Activated gamma-delta T cell treated with Interleukin-2 at 50 U/mL for 16 hours (primary cell): ENCODE measurements at regions not wholly inside any gene's neighbourhood (a gene's known extent, or its start where the extent isn't known, plus 50 kb on each side); places are given as distances from the start of the nearest gene placed in this dataset.
"Not testable (repeated sequence)": the region's sequence is repeated elsewhere in the genome, so short reads cannot be mapped to it uniquely, and the experiment has no call there.

Source experiments
- DNase-seq: peaks from one replicate; pipeline ENCODE4 v3.0.0-alpha.2; 2020

DNA sequence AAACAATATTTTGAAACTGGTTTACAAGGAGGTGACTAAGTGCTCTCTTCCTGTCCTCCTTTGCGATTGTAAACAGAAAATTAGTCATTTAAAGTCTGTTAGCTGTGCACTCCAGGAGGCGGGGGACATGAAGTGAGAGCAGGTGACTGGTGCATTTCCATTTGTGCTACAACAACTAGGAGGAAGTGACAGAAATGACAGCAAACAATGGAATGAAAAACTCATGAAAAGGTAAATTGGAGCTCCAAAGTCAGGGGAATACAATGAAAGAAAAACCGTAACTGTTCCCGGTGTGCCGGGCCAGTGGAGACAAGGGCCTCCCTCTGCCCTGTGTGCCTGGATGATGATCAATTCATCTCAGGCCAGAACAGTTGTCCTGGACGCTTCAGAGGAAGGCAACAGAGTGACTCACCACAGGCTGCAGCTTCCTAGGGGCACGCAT, 439.9 kb downstream of the GADD45G start:
- no peak for DNase-seq

DNA sequence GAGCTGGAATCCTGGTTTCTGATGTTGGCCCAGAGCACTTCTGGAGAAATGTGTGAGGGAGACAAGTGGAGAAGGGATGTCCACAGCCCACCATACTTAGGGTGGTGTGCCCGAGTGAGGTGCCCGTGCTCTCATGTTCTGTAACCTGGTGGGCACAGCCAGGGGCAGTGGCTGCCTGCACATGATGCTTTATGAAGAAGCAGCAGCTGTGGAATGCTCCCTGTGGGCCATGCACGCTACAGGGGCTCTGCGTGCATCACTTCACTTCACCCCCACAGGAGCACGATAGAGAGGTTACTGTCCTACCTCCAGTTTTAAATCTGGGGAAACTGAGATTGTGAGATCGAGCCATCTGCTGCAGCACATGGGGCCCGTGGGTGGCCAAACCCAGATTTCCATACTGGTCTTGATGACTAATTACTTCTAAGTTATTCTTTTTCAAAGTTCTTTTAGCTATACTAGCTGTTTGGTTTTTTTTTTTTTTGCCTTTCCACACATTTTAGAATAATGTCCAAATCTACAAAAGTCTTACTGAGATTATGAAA, 441.6 kb downstream of the GADD45G start:
- no peak for DNase-seq

DNA sequence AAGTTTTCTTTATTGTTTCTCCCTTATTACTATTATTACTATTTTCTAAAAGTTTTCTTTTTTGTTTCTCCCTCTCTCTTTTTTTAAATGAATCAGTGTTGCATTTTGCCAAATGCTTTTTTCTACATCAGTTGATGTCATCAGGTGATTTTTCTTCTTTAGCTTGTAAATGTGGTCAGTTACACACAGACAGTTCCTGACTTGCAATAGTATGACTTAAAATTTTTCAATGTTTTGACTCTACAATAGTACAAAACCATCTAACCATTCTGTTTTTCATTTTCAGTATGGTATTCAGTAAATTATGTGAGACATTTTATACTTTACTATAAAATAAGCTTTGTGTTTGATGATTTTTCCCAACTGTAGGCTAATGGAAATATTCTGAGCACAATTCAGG, 443.0 kb downstream of the GADD45G start:
- no peak for DNase-seq

DNA sequence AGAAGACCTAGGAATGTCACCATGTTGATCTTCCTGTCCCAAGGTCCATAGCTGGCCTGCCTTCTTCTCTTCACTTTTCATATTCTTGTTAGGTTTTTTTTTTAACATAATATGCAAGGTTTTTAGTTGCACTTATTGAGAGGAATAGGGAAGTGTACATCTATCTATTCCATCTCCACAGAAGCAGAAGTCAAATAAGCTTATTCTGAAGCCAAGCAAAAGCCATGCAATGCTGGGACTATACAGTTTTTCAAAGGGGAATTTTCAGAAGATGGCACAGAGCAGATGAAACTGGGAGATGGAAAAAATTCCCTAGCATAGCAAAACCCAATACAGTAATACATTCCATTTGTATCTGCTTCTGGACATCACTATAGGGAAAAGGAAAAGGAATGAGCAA, 447.6 kb downstream of the GADD45G start:
- DNase-seq = no peak

DNA sequence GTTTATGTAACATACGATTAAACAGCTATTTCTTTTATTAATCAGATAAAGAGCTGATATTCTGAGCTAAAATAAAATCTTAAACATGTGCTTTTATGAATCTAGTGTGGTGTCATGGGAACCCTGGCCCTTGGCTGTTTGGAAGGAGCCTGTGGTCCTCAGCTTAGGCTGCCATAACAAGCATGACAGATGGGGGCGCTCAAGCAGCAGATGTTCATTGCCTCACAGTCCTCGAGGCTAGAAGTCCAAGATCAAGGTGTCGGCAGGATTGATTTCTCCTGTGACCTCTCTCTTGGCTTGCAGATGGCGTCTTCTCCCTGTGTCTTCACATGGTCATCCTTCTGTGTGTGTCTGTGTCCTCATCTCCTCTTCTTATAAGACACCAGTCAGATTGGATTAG, 448.2 kb downstream of the GADD45G start:
- DNase-seq = no peak

DNA sequence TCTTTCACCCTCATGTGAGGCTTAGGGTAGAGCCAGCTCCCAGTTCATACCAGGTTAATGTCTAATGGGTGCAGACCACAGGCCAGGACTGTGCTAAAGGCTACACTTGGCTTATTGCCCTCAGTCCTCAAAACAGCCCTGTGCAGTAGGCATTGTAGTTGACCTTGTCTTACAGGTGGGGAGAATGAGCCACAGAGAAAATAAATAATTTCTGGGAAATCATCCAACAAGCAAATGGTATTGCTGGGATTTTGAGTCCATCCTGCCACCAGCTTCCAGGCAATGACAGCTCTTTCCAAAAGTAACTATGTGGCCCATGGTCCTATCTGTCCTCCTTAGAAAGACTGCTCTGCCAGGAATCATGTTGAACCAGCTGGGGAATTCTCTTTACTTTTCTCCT, 450.0 kb downstream of the GADD45G start:
- no peak for DNase-seq

DNA sequence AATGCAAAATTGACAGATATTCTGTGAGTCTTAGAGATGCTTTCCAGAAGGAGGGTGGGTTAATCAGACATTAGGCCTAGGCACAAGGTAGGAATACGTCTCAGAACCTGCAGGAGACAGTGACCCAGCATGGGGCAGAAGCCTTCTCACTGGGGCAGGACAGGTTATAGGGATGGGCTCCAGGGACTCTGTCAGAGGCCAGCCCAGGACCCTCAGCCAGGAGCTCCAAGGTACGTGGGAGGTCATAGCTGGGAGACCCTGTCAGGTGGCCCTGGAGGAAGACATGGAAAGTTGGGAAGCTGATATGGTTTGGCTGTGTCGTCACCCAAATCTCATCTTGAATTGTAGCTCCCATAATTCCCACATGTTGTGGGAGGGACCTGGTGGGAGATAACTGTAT, 450.4 kb downstream of the GADD45G start:
- DNase-seq = no peak

DNA sequence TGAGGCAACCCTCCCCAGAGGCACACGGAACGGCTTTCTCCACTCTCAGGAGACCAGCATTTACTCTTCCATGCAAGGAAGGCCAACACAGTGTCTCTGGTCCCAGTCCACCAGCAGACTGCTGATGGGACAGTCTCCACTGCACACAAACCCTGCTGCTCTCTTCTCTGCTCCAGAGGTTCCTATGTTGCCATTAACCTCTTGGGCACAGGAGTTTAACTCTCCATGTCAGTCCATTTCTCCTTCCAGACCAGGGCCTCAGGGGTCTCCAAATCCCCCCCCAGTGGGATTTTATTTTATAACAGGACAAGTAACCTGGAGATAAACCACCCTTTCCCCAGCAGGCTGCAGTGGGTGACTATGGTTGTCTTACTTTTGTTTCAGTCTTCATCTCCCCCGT, 452.5 kb downstream of the GADD45G start:
- DNase-seq = no peak

DNA sequence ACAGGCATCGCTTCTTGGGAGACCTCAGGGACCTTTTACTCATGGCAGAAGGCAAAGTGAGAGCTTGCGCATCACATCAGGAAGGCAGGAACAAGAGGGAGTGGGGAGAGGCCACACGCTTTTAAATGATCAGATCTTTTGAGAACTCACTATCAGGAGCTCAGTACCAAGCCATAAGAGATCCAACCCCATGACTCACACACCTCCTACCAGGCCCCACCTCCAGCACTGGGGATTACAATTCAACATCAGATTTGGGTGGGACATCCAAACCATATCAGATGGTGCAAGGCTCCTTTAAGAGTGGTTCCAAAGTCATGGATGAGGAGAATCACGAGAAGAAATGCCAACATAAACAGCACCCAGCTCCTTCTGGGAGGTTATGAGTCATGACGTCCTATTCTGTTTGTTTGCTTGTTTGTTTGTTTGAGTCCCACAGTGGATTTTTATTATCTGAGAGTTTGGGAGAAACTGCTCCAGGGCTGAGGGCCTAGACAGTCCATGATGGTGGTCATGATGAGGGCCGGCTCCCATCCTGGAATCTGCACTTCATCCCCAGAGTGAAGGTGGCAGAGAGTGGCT, 453.5 kb downstream of the GADD45G start:
- DNase-seq = no peak

DNA sequence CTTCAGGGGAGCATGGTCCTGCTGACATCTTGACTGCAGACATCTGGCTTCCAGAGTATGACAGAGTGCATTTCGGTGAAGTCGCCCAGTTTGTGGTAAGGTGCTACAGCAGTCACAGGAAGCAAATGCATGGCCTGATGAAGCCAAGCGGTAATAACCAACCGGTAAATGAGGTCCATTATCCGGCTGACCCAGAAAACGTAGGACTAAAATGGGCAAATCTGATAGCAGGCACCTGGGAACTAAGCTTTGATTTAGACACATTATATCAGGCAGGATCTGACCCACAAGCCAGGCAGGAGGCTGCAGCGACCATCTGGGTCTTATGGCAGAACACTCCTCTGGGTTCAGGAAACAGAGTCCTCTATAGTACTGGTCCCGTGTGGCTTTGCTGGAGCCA, 454.6 kb downstream of the GADD45G start:
- no peak for DNase-seq

DNA sequence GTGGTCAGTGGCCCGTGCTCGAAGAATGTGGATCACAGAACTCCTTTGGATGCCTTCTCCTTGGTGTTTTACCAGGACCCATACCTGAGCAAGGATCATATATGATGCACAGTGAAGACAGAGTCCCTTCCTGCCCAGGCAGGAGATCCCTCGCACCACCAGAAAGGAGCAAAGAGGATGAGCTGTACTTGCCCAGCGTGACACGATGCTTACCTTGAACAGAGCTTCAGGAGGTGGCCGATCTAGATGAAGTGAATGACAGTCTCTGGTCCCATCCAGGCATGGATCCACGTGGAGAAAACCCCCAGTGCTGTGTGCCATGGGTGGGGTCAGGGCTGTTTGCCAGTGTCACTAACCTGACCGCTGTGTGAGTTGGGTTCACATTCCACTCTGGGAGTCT, 455.4 kb downstream of the GADD45G start:
- no peak for DNase-seq

DNA sequence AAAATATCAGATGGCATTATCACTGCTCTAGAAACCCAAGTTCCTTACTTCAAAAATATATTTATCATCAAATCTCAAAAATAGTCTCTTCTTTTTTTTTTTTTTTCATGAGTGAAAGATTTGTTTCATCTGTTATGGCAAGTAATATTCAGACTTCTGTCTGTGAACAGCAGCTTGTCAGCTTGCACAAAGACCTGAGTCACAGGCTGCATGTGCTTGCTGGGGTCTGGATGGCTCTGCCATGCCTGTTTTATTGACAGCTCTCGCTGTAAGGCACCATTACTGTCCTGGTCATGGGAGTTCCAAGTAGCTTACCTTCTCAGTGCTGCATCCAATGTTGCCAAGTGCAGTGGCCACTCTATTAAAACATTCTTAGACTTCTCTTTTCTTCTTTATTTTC, 456.4 kb downstream of the GADD45G start:
- no peak for DNase-seq

DNA sequence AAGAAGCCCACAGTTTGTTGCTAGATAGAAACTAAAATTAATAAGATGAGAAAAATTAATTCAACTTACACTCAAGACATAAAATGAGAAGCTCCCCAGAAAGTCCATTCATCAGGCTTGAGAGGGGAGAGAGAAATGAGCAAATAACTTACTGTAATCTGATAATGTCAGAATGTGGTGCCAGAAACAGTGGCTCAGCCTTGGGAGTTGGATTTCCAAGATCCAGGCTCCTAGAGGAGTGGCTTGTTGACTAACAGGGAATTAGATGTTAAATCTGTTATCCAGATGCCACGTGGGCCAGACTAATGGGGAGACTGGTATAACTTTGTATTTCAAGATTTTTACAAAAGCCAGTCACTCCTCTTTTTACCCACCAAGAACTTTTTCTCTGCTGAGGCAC, 458.2 kb downstream of the GADD45G start:
- DNase-seq = no peak

DNA sequence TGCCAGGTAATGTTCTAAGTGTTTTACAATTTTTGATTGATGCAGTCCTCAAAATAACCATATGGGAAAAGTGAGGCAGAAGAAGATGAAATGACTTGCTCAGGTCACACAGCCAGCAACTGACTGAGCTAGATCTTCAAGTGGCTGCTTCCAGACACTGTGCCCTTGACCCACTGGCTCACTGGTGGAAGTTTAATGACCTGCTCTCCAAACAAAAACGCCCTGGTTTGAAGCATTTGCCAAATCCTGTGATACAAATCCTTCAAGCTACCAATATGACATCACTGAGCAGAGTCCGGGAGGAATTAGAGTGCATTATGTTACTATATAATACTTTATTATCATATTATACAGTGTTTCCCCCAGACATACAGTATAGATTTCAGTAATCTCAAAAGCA, 459.4 kb downstream of the GADD45G start:
- no peak for DNase-seq

DNA sequence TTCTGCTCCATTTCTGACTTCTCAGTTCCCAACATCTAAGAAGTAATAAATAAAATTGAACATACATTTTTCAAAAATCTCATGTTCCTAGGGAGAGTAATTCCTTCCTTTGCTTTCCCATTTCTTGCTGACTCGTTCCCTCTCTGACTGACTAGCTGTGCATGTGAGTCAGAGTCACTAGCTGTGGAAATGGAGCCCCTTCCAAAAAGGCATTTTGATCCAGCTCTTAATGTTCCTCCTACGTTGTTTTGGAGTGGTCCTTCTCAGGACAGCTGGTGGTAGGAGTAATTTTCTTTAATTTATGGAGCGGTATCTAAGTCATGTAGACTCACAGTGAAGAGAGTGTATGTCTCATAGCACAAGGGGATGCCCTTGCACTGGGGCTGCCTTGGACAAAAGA, 460.2 kb downstream of the GADD45G start:
- DNase-seq = no peak

DNA sequence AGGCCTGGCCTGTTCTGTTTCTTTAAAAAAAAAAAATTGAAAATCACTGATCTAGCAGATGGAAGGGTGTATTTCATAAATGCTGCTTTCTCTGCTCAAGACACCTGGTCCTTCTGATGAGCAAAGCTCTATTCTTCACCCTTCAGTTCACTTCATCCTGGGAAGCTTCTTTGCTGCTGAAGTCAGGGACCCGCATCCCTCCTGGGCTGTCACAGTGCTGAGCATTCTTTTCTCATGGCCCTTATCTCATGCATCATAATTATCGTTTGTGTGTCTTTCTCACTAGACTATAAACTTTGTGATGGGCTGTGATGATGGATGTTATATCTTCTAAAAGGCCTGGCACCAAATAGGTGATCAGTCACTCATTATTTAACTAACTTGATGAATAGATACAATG, 461.0 kb downstream of the GADD45G start:
- DNase-seq = no peak

DNA sequence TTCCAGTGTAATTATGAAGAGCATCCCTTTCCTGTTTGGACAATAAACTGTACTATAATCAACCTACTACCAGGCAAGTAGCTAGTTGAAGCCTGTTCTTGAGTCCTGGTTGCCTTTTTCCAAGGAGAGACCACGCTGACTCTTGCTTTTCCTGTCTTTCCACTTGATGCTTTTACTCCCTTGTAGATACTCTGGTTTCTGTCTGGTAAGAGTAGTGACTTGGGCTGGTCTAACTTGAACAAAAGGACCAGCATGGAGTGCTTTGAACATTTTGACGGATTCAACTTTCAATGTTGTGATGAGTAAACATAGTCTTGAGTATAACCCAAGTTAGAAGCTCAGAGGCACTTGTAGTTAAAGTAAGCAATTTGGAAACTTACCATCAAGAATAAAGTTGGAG, 464.3 kb downstream of the GADD45G start:
- DNase-seq = no peak

DNA sequence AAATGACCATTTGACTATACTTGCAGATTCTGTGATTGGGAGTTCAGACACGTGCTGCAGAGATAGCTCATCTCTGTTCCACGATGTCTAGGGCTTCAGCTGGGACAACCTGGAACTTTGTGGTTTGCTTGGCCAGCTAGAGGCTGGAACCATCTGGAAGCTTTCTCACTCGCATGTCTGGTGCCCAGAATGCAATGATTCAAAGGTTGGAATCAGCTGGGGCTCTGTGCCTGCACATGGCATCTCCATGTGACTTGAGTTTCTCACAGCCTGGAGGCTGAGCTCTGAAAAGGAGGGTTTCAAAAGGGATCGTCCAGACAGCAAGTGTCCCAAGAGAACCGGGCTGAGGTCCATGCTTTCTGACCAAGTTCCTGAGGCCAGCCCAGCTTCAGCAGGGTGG, 465.2 kb downstream of the GADD45G start:
- DNase-seq = no peak

DNA sequence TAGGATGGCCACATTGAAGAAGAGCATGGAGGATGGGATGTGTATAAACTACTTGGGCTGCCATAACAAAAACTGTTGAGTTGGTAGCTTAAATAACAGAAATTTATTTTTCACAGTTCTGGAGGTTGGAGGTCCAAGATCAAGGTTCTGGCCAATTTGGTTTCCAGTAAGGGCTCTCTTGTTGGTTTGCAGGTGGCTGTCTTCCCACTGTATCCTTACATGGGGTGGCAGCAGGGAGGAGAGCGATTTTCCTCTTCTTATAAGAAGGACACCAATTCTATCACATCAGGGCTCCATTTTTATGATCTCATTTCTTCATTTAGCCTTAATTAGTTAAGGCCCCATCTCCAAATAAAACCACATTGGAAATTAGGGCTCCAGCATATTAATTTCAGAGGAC, 465.7 kb downstream of the GADD45G start:
- no peak for DNase-seq

DNA sequence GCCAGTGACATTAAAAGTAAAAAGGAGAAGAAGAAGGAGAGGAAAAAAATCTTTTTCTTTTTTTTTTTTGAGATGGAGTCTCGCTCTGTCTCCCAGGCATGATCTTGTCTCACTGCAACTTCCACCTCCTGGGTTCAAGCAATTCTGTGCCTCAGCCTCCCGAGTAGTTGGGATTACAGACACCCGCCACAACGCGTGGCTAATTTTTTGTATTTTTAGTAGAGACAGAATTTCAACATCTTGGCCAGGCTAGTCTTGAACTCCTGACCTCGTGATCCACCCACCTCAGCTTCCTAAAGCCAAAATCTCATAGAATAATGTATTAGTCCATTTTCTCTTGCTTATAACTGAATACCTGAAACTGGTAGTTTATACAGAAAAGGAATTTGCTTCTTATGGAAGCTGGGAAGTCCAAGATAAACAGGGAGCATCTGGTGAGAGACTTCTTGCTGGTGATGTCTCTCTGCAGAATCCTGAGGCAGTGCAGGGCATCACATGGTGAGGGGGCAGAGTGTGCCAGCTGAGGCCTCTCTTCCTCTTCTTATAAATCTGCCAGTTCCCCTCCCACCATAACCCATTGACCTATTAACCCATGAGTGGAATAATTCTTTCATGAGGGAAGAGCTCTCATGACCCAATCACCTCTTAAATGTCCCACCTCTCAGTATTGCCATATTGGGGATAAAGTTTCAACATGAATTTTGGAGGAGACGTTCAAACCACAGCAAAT, 466.3 kb downstream of the GADD45G start:
- no peak for DNase-seq

DNA sequence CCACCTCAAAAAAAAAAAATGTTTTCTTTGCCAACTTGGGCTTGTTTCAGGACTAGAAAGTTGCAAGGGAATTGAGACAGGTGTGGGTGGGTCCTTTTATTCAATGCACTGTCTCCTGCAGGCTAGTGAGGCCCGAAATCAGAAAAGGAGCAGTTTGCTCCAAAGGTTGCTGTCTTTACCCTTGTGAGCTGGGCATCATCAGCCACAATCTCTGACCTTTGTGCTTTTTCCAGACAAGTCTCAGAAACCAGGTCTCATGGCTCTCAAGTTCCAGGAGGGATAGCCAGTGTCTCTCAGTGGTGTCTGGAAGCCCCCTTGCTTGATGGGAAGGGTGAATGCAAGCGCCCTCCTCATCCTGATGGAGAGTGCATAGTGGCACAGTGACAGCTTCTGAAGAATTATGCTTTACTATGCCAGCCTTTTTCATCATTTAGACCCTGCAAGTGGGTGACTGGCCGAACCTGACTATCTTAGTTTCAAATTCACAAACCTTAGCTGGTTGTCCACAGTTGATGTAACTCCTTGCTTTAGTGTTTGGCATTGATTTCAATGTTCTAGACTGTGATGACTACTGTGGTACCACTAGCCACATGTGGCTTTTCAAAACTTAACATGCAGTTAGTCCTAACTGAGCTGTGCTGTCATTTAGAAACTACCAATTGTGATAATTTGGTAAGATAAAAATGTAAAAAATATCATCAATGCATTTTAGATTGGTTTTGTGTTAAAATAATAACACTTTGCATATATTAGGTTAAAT, 468.6 kb downstream of the GADD45G start:
- no peak for DNase-seq

DNA sequence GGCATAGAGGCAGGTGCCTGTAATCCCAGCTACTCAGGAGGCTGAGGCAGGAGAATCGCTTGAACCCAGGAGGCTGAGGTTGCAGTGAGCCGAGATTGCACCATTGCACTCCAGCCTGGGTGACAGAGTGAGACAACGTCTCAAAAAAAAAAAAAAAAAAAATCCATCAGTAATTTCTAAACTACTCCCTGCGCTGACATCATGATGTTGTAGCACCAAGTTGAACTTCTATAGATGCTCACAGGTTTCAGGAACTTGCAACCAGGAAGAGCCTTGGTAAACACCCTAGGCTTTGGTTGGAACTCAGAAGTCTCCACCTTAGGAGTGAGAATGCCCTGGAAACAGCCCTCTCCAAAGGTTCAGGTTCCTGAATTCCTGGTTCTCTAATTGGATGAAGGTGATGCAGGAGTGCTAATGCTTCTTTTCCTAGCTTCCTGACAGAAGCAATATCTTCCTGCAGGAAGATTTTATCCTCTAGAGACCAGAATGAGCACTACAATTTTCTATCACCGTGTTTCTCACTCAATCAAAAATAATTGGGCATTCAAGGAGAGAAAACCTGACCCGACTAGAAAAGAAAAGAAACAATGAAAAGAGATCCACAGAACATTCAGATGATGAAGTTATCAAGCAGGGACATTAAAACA, 469.6 kb downstream of the GADD45G start:
- DNase-seq = no peak

DNA sequence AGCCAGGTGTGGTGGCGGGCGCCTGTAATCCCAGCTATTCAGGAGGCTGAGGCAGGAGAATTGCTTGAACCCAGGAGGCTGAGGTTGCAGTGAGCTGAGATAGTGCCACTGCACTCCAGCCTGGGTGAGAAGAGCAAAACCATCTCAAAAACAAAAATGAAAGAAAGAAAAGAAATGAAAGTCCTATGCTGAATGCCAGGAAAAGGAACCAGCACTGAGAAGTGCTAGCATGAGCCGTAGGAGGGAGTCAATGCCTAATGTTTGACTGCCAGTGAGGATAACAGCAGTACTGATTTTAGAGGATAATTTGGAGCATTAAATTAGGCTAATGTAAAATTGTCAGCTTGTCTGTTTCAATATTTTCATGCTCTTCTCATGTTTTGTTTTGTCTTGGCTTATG, 472.8 kb downstream of the GADD45G start:
- not testable (repeated sequence) for DNase-seq
